OCI-LY1 (cell line): ENCODE measurements at regions not wholly inside any gene's neighbourhood (a gene's known extent, or its start where the extent isn't known, plus 50 kb on each side); places are given as distances from the start of the nearest gene placed in this dataset.

Source experiments
- CTCF ChIP-seq: fragments of 200-600 bp; sonication (generic), shearing (Covaris generic); IDR thresholded peaks from 2 replicates; pipeline ENCODE4 v1.5.1; 2017; ENCODE audit warnings: mild to moderate bottlenecking, antibody characterized with exemption, low read length, moderate library complexity, mixed read lengths
- EZH2 ChIP-seq: fragments of 200-600 bp; sonication (generic), shearing (Covaris generic); IDR thresholded peaks from 2 replicates; pipeline ENCODE4 v1.8.0; 2017; ENCODE audit warnings: borderline replicate concordance, mixed run types, mild to moderate bottlenecking, antibody characterized with exemption, low read length, moderate library complexity, mixed read lengths

DNA sequence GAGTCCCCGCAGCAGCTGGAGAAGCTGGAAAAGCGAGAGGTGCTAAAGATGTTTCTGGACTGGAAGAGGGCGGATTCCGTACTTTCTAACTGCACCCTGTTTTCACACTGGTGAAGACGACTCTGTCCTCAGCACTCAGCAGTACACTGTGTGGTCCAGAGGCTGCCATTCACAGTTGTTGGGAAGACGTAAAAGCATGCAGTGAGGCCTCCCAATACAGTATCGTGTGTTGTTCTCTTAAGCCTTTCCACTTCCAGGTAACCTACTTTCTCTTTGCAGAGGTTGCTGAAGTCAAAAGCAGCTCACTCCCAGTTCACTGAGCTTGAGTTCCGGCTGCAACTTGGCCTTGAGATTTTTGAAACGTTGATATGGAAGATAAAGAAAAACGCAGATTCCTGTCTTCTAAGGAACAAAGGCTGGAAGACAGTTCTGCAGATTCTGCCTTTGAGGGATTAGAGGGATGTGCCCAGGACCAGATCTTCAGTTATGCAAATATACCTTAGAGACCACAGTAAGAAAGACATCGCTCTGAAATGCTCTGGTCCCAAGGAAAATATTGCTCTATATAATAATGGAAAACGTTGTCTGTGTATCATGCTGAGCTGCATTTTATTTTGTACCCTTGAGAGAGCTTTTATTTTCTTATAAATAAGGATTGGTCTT, 540.9 kb downstream of the TRIML1 start:
- TF ChIP-seq CTCF, result no peak
- TF ChIP-seq EZH2, result no peak
